IMR-90 (cell line): ENCODE measurements at regions not wholly inside any gene's neighbourhood (a gene's known extent, or its start where the extent isn't known, plus 50 kb on each side); places are given as distances from the start of the nearest gene placed in this dataset.
"Not testable (repeated sequence)": the region's sequence is repeated elsewhere in the genome, so short reads cannot be mapped to it uniquely, and the experiment has no call there.

ENCODE experiments used
- ATAC-seq: fragments of 200-7000 bp; cut with Tn5 transposase; 2 replicates; pipeline ENCODE4 v1.9.1; 2020; ENCODE audit warnings: low read depth, mild to moderate bottlenecking, moderate library complexity
- BruUV-seq: library from RNA; stranded (reverse); fragments of 400-500 nt; replicated peaks from 2 replicates; lab custom pipeline; 2021; lab: Mats Ljungman, UMichigan
- CTCF ChIA-PET: fragments of 300-600 bp; formaldehyde crosslinking; extraction: SDS; loops from one replicate; lab custom pipeline; 2021; ENCODE audit warnings: antibody characterized with exemption; lab: Yijun Ruan, JAX
- POLR2A ChIA-PET: fragments of 300-600 bp; sonication (Branson Sonifier 250); formaldehyde crosslinking; loops from one replicate; lab custom pipeline; 2022; ENCODE audit warnings: antibody characterized with exemption; ENCODE audit not compliant: unreplicated experiment; lab: Charles Lee
- DNase-seq: peaks from one replicate; pipeline ENCODE4 v3.0.0; 2013
- H2AFZ ChIP-seq: replicated peaks from 2 replicates; pipeline ENCODE3; 2013; ENCODE audit warnings: low read length, mild to moderate bottlenecking; ENCODE audit not compliant: poor library complexity
- H2AK5ac ChIP-seq: 2 replicates; pipeline ENCODE4 v1.6.1; 2013; ENCODE audit warnings: low read depth, low read length, inconsistent platforms
- H2AK9ac ChIP-seq: replicated peaks from 2 replicates; pipeline ENCODE3; 2013; ENCODE audit warnings: mild to moderate bottlenecking, low read depth, low read length, moderate library complexity; ENCODE audit not compliant: poor library complexity
- H2BK120ac ChIP-seq: 2 replicates; pipeline ENCODE4 v1.6.1; 2013; ENCODE audit warnings: low read depth, low read length, inconsistent platforms
- H2BK15ac ChIP-seq: 3 replicates; pipeline ENCODE4 v1.6.1; 2013; ENCODE audit warnings: low read depth, low read length, inconsistent platforms
- H2BK20ac ChIP-seq: 2 replicates; pipeline ENCODE4 v1.6.1; 2013; ENCODE audit warnings: low read depth, mild to moderate bottlenecking, inconsistent platforms, low read length, moderate library complexity
- H2BK5ac ChIP-seq: 2 replicates; pipeline ENCODE4 v1.6.1; 2013; ENCODE audit warnings: mild to moderate bottlenecking, low read depth, low read length, inconsistent platforms; ENCODE audit not compliant: poor library complexity, severe bottlenecking
- H3K14ac ChIP-seq: replicated peaks from 2 replicates; pipeline ENCODE4 v1.6.1; 2013; ENCODE audit warnings: low read depth, low read length, inconsistent platforms
- H3K18ac ChIP-seq: 2 replicates; pipeline ENCODE4 v1.6.1; 2013; ENCODE audit warnings: low read depth, low read length, control low read depth
- H3K23ac ChIP-seq: 2 replicates; pipeline ENCODE4 v1.6.1; 2013; ENCODE audit warnings: low read depth, low read length, inconsistent platforms
- H3K27ac ChIP-seq: 2 replicates; pipeline ENCODE4 v1.5.1; 2013; ENCODE audit warnings: mild to moderate bottlenecking, control low read depth, low read length; ENCODE audit not compliant: insufficient read depth
- H3K27me3 ChIP-seq: 2 replicates; pipeline ENCODE4 v1.6.1; 2013; ENCODE audit warnings: low read length; ENCODE audit not compliant: control insufficient read depth, insufficient read depth
- H3K36me3 ChIP-seq: 2 replicates; pipeline ENCODE4 v1.6.1; 2013; ENCODE audit warnings: low read length, mixed read lengths; ENCODE audit not compliant: control insufficient read depth, insufficient read depth
- H3K4ac ChIP-seq: 2 replicates; pipeline ENCODE4 v1.6.1; 2013; ENCODE audit warnings: low read depth, low read length, inconsistent platforms
- H3K4me1 ChIP-seq: 2 replicates; pipeline ENCODE4 v1.6.1; 2013; ENCODE audit warnings: low read length, mixed read lengths; ENCODE audit not compliant: control insufficient read depth, insufficient read depth
- H3K4me2 ChIP-seq: 2 replicates; pipeline ENCODE4 v1.6.1; 2013; ENCODE audit warnings: low read depth, mild to moderate bottlenecking, control low read depth, low read length, moderate library complexity
- H3K4me3 ChIP-seq: 2 replicates; pipeline ENCODE4 v1.5.1; 2013; ENCODE audit warnings: low read depth, mild to moderate bottlenecking, control low read depth, low read length, moderate library complexity; ENCODE audit not compliant: insufficient read depth
- H3K56ac ChIP-seq: 2 replicates; pipeline ENCODE4 v1.6.1; 2013; ENCODE audit warnings: low read length, inconsistent platforms; ENCODE audit not compliant: insufficient read depth; ENCODE audit errors: extremely low read depth
- H3K79me1 ChIP-seq, 2 experiments: 2 replicates each; pipeline ENCODE4 v1.6.1; 2013; ENCODE audit warnings: low read length in 2 of 2, inconsistent platforms in 1 of 2, low read depth in 1 of 2
- H3K9ac ChIP-seq: 2 replicates; pipeline ENCODE4 v1.6.1; 2013; ENCODE audit warnings: low read depth, low read length, control low read depth
- H3K9me1 ChIP-seq: 2 replicates; pipeline ENCODE4 v1.6.1; 2013; ENCODE audit warnings: low read length, inconsistent platforms; ENCODE audit not compliant: insufficient read depth
- H3K9me3 ChIP-seq: 2 replicates; pipeline ENCODE4 v1.6.1; 2013; ENCODE audit warnings: low read length; ENCODE audit not compliant: control insufficient read depth, insufficient read depth
- H4K20me1 ChIP-seq: 2 replicates; pipeline ENCODE4 v1.6.1; 2013; ENCODE audit warnings: low read length, inconsistent platforms; ENCODE audit not compliant: insufficient read depth
- H4K5ac ChIP-seq: 2 replicates; pipeline ENCODE4 v1.6.1; 2013; ENCODE audit warnings: mild to moderate bottlenecking, low read depth, low read length, control low read depth
- H4K8ac ChIP-seq, 2 experiments: 2 replicates each; pipeline ENCODE4 v1.6.1; 2013; ENCODE audit warnings: low read depth in 2 of 2, low read length in 2 of 2, control low read depth in 1 of 2, inconsistent platforms in 1 of 2
- H4K91ac ChIP-seq: 2 replicates; pipeline ENCODE4 v1.6.1; 2013; ENCODE audit warnings: low read depth, low read length, inconsistent platforms; ENCODE audit not compliant: insufficient read depth
- WGBS, 2 experiments: methylation state at CpG; one replicate each; pipeline versions ENCODE4 v1.1.5 to v1.1.7; 2013; ENCODE audit warnings: missing lambda C conversion rate in 2 of 2; ENCODE audit not compliant: insufficient read length in 1 of 2; ENCODE audit errors: extremely low coverage in 2 of 2; 5-methylcytosine and 5-hydroxymethylcytosine counted together
- dilution Hi-C: fragments of 300-500 bp; cut with HindIII; formaldehyde crosslinking; loops from one replicate; pipeline ENCODE4 v1.14.3; 2018; ENCODE audit warnings: low sequenced_read_pairs; ENCODE audit not compliant: unreplicated experiment
- in situ Hi-C: fragments of 300-500 bp; cut with MboI; formaldehyde crosslinking; loops from 3 replicates; pipeline ENCODE4 v1.14.3; 2019; ENCODE audit warnings: low sequenced_read_pairs, inconsistent platforms, mixed read lengths
- intact Hi-C: fragments of 100-400 bp; cut with micrococcal nuclease; formaldehyde crosslinking; loops from 2 replicates; pipeline ENCODE4 v1.10.0; 2022

DNA sequence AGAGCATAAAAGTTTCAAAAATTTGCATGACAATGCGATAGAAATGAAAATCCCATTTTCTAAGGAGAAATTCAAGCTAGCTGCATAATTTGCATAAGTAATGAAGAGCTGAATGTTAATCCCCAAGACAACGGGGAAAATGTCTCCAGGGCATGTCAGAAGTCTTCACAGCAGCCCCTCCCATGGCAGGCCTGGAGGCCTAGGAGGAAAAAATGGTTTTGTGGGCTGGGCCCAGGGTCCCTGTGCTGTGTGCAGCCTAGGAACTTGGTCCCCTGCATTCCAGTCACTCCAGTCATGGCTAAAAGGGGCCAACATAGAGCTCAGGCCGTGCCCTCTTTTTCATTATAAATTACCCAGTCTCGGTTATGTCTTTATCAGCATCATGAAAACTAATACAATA, 494.1 kb upstream of the NR5A2 start:
- H3K9ac ChIP-seq, H3K4ac ChIP-seq, H3K9me1 ChIP-seq, H3K27me3 ChIP-seq, H4K20me1 ChIP-seq, H3K79me1 ChIP-seq, H4K91ac ChIP-seq, H2BK15ac ChIP-seq, CTCF ChIA-PET, H4K8ac ChIP-seq, dilution Hi-C loops, H2BK120ac ChIP-seq, H4K5ac ChIP-seq, ATAC-seq, H3K4me3 ChIP-seq, H3K36me3 ChIP-seq, H2BK5ac ChIP-seq, H2AK5ac ChIP-seq, H3K23ac ChIP-seq, H3K27ac ChIP-seq, H3K18ac ChIP-seq, H3K56ac ChIP-seq, H2BK20ac ChIP-seq, H3K4me2 ChIP-seq, H2AFZ ChIP-seq, in situ Hi-C loops, H2AK9ac ChIP-seq, POLR2A ChIA-PET, BruUV-seq, intact Hi-C loops, H3K14ac ChIP-seq, H3K4me1 ChIP-seq, DNase-seq: not testable (repeated sequence)
- peaks cover 18% of the 10 kb centered on the region for H3K9me3 ChIP-seq
- WGBS, 2 experiments, result no CpG with 5 or more reads among the region's 4 CpGs
